IPS-15b (cell line): ENCODE measurements at regions not wholly inside any gene's neighbourhood (a gene's known extent, or its start where the extent isn't known, plus 50 kb on each side); places are given as distances from the start of the nearest gene placed in this dataset.

Source experiments
- H3K27me3 ChIP-seq: one replicate; pipeline ENCODE4 v1.6.1; 2013; ENCODE audit warnings: low read length; ENCODE audit not compliant: control insufficient read depth, insufficient read depth
- H3K36me3 ChIP-seq: one replicate; pipeline ENCODE4 v1.6.1; 2013; ENCODE audit warnings: low read length; ENCODE audit not compliant: control insufficient read depth, insufficient read depth
- H3K4me1 ChIP-seq: one replicate; pipeline ENCODE4 v1.6.1; 2013; ENCODE audit warnings: mild to moderate bottlenecking, low read length; ENCODE audit not compliant: control insufficient read depth, insufficient read depth
- H3K4me3 ChIP-seq: one replicate; pipeline ENCODE4 v1.5.1; 2013; ENCODE audit warnings: low read depth, low read length
- H3K9ac ChIP-seq: one replicate; pipeline ENCODE4 v1.6.1; 2013; ENCODE audit warnings: low read depth, mild to moderate bottlenecking, low read length
- H3K9me3 ChIP-seq: one replicate; pipeline ENCODE4 v1.6.1; 2013; ENCODE audit warnings: mild to moderate bottlenecking, low read length; ENCODE audit not compliant: control insufficient read depth, insufficient read depth

- H3K9ac ChIP-seq = no peak overlapping the region
- no peak overlapping the region for H3K4me3 ChIP-seq
- no peaks in the 10 kb centered on the region for H3K36me3 ChIP-seq
- H3K9me3 ChIP-seq = no peaks in the 10 kb centered on the region
- peaks cover 10% of the 10 kb centered on the region for H3K4me1 ChIP-seq
- H3K27me3 ChIP-seq = no peaks in the 10 kb centered on the region
Observed at GRCh38 chr5:58356662-58357061, 103.2 kb downstream of the PLK2 start.

GRCh38 chr5:58354827-58355226 is 105.1 kb downstream of the PLK2 start:
- H3K4me3 ChIP-seq = no peak overlapping the region
- no peak overlapping the region for H3K9ac ChIP-seq
- peaks cover 4% of the 10 kb centered on the region for H3K9me3 ChIP-seq
- no peaks in the 10 kb centered on the region for H3K36me3 ChIP-seq
- peaks cover 2% of the 10 kb centered on the region for H3K4me1 ChIP-seq
- no peaks in the 10 kb centered on the region for H3K27me3 ChIP-seq

- H3K9me3 ChIP-seq = peaks cover 4% of the 10 kb centered on the region
- H3K9ac ChIP-seq = no peak overlapping the region
- no peak overlapping the region for H3K4me3 ChIP-seq
- H3K4me1 ChIP-seq = peaks cover 2% of the 10 kb centered on the region
- no peaks in the 10 kb centered on the region for H3K27me3 ChIP-seq
- H3K36me3 ChIP-seq = no peaks in the 10 kb centered on the region
Observed at GRCh38 chr5:58353992-58354391, 105.9 kb downstream of the PLK2 start.

- Histone ChIP-seq H3K36me3 (no peaks in the 10 kb centered on the region), H3K9me3 (peaks cover 4% of the 10 kb centered on the region), H3K27me3 (no peaks in the 10 kb centered on the region)
Observed at GRCh38 chr5:58351190-58351589, 108.7 kb downstream of the PLK2 start.

GRCh38 chr5:58348996-58349728 is 110.7 kb downstream of the PLK2 start:
- Histone ChIP-seq H3K36me3 (no peaks in the 10 kb centered on the region), H3K27me3 (no peaks in the 10 kb centered on the region), H3K9ac (no peak overlapping the region), H3K4me1 (peaks cover 2% of the 10 kb centered on the region), H3K9me3 (peaks cover 4% of the 10 kb centered on the region), H3K4me3 (no peak overlapping the region)

More at GRCh38 chr5:58351190-58351589, 108.7 kb downstream of the PLK2 start:
- H3K4me3 ChIP-seq = no peak overlapping the region
- H3K9ac ChIP-seq = no peak overlapping the region
- peaks cover 2% of the 10 kb centered on the region for H3K4me1 ChIP-seq

GRCh38 chr5:58346041-58346440 is 113.8 kb downstream of the PLK2 start:
- Histone ChIP-seq H3K4me3 (no peak overlapping the region), H3K36me3 (no peaks in the 10 kb centered on the region), H3K4me1 (no peaks in the 10 kb centered on the region), H3K27me3 (no peaks in the 10 kb centered on the region), H3K9ac (no peak overlapping the region), H3K9me3 (peaks cover 4% of the 10 kb centered on the region)

GRCh38 chr5:58341476-58341875 is 118.4 kb downstream of the PLK2 start:
- H3K27me3 ChIP-seq = no peaks in the 10 kb centered on the region
- no peak overlapping the region for H3K4me3 ChIP-seq
- H3K9me3 ChIP-seq = no peaks in the 10 kb centered on the region
- no peaks in the 10 kb centered on the region for H3K4me1 ChIP-seq
- no peak overlapping the region for H3K9ac ChIP-seq
- no peaks in the 10 kb centered on the region for H3K36me3 ChIP-seq

- no peaks in the 10 kb centered on the region for H3K36me3 ChIP-seq
Observed at GRCh38 chr5:58335518-58335917, 124.4 kb downstream of the PLK2 start.

GRCh38 chr5:58334035-58334434 is 125.9 kb downstream of the PLK2 start:
- Histone ChIP-seq H3K4me1 (no peaks in the 10 kb centered on the region), H3K36me3 (no peaks in the 10 kb centered on the region)

More at GRCh38 chr5:58335518-58335917, 124.4 kb downstream of the PLK2 start:
- no peaks in the 10 kb centered on the region for H3K27me3 ChIP-seq
- no peaks in the 10 kb centered on the region for H3K4me1 ChIP-seq
- no peak overlapping the region for H3K4me3 ChIP-seq
- no peak overlapping the region for H3K9ac ChIP-seq
- no peaks in the 10 kb centered on the region for H3K9me3 ChIP-seq

GRCh38 chr5:58330781-58331180 is 129.1 kb downstream of the PLK2 start:
- Histone ChIP-seq H3K27me3 (no peaks in the 10 kb centered on the region), H3K4me3 (no peak overlapping the region), H3K4me1 (no peaks in the 10 kb centered on the region)

More at GRCh38 chr5:58334035-58334434, 125.9 kb downstream of the PLK2 start:
- no peaks in the 10 kb centered on the region for H3K27me3 ChIP-seq
- H3K9me3 ChIP-seq = no peaks in the 10 kb centered on the region
- no peak overlapping the region for H3K4me3 ChIP-seq
- no peak overlapping the region for H3K9ac ChIP-seq

GRCh38 chr5:58327289-58327688 is 132.6 kb downstream of the PLK2 start:
- no peaks in the 10 kb centered on the region for H3K36me3 ChIP-seq
- H3K4me1 ChIP-seq = peaks cover 8% of the 10 kb centered on the region
- H3K9me3 ChIP-seq = no peaks in the 10 kb centered on the region
- H3K9ac ChIP-seq = no peak overlapping the region
- no peak overlapping the region for H3K4me3 ChIP-seq
- H3K27me3 ChIP-seq = no peaks in the 10 kb centered on the region

More at GRCh38 chr5:58330781-58331180, 129.1 kb downstream of the PLK2 start:
- Histone ChIP-seq H3K9me3 (no peaks in the 10 kb centered on the region), H3K9ac (no peak overlapping the region), H3K36me3 (no peaks in the 10 kb centered on the region)

- H3K9ac ChIP-seq = no peak overlapping the region
Observed at GRCh38 chr5:58326022-58326421, 133.9 kb downstream of the PLK2 start.

More at GRCh38 chr5:58326022-58326421, 133.9 kb downstream of the PLK2 start:
- Histone ChIP-seq H3K27me3 (no peaks in the 10 kb centered on the region), H3K9me3 (no peaks in the 10 kb centered on the region), H3K4me1 (peaks cover 10% of the 10 kb centered on the region), H3K4me3 (no peak overlapping the region), H3K36me3 (no peaks in the 10 kb centered on the region)
